Upper lobe of left lung (tissue), 4 donors: ENCODE measurements at regions not wholly inside any gene's neighbourhood (a gene's known extent, or its start where the extent isn't known, plus 50 kb on each side); places are given as distances from the start of the nearest gene placed in this dataset.

ENCODE experiments used
- POLR2A ChIP-seq, 4 donors: fragments of 450-650 bp; IDR thresholded peaks; one replicate each; pipeline ENCODE4 v1.5.1; 2016 to 2017; ENCODE audit warnings: antibody characterized with exemption in 4 of 4, mild to moderate bottlenecking in 2 of 4
- POLR2AphosphoS5 ChIP-seq, 2 donors: sonication (generic); formaldehyde crosslinking; IDR thresholded peaks; one replicate each; pipeline ENCODE4 v1.5.1; 2017; ENCODE audit warnings: antibody characterized with exemption in 2 of 2
- TF ChIP-seq, protein P1 (sequence below), 6 experiments: fragments of 450-650 bp in 4 of 6; fragments of 200-600 bp in 2 of 6; sonication (generic) in 2 of 6; IDR thresholded peaks; one replicate each; pipeline ENCODE4 v1.5.1; 2016 to 2019; ENCODE audit warnings: antibody characterized with exemption in 6 of 6

GRCh38 chr7:25427721-25428120 is 199.4 kb upstream of the NPVF start:
- TF ChIP-seq, protein P1, sequence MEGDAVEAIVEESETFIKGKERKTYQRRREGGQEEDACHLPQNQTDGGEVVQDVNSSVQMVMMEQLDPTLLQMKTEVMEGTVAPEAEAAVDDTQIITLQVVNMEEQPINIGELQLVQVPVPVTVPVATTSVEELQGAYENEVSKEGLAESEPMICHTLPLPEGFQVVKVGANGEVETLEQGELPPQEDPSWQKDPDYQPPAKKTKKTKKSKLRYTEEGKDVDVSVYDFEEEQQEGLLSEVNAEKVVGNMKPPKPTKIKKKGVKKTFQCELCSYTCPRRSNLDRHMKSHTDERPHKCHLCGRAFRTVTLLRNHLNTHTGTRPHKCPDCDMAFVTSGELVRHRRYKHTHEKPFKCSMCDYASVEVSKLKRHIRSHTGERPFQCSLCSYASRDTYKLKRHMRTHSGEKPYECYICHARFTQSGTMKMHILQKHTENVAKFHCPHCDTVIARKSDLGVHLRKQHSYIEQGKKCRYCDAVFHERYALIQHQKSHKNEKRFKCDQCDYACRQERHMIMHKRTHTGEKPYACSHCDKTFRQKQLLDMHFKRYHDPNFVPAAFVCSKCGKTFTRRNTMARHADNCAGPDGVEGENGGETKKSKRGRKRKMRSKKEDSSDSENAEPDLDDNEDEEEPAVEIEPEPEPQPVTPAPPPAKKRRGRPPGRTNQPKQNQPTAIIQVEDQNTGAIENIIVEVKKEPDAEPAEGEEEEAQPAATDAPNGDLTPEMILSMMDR (IDR thresholded peaks at IDR 0.05): no peak
- TF ChIP-seq POLR2AphosphoS5 (IDR thresholded peaks at IDR 0.05): no peak
- TF ChIP-seq POLR2A (IDR thresholded peaks at IDR 0.05): no peak
